ENCODE measurements at regions not wholly inside any gene's neighbourhood (a gene's known extent, or its start where the extent isn't known, plus 50 kb on each side); places are given as distances from the start of the nearest gene placed in this dataset.
"Not testable (repeated sequence)": the region's sequence is repeated elsewhere in the genome, so short reads cannot be mapped to it uniquely, and the experiment has no call there.

GRCh38 chr13:65155861-65156260 lies 2074.3 kb downstream of the PCDH9 start:
- no peak for DNase-seq (ENCODE audit: low spot score)

GRCh38 chr13:65154661-65155447 lies 2075.3 kb downstream of the PCDH9 start:
- no peak for DNase-seq (ENCODE audit: low spot score)

- DNase-seq (ENCODE audit: low spot score) = no peak
These were observed 2080.4 kb downstream of the PCDH9 start for GRCh38 chr13:65149687-65150086.

- no peak for DNase-seq (ENCODE audit: low spot score)
These were observed 2086.2 kb downstream of the PCDH9 start for GRCh38 chr13:65143920-65144319.

- DNase-seq (ENCODE audit: low spot score) = no peak
These were observed 2097.0 kb downstream of the PCDH9 start for GRCh38 chr13:65133094-65133493.

- DNase-seq (ENCODE audit: low spot score) = no peak
These were observed 2104.9 kb downstream of the PCDH9 start for GRCh38 chr13:65125236-65125635.

GRCh38 chr13:65112531-65112941 lies 2117.6 kb downstream of the PCDH9 start:
- peak; percentile 19 for DNase-seq (ENCODE audit: low spot score)

- DNase-seq (ENCODE audit: low spot score) = peak; percentile 7
These were observed 2118.0 kb downstream of the PCDH9 start for GRCh38 chr13:65112123-65112522.

GRCh38 chr13:65111223-65111622 lies 2118.9 kb downstream of the PCDH9 start:
- no peak for DNase-seq (ENCODE audit: low spot score)

GRCh38 chr13:65104436-65104835 lies 2125.7 kb downstream of the PCDH9 start:
- not testable (repeated sequence) for DNase-seq (ENCODE audit: low spot score)

- no peak for DNase-seq (ENCODE audit: low spot score)
These were observed 2126.8 kb downstream of the PCDH9 start for GRCh38 chr13:65103351-65103750.

- no peak for DNase-seq (ENCODE audit: low spot score)
These were observed 2134.7 kb downstream of the PCDH9 start for GRCh38 chr13:65095161-65096082.

GRCh38 chr13:65093357-65093756 lies 2136.8 kb downstream of the PCDH9 start:
- no peak for DNase-seq (ENCODE audit: low spot score)

- DNase-seq (ENCODE audit: low spot score) = no peak
These were observed 2139.1 kb downstream of the PCDH9 start for GRCh38 chr13:65091031-65091430.

GRCh38 chr13:65090186-65090585 lies 2139.9 kb downstream of the PCDH9 start:
- DNase-seq (ENCODE audit: low spot score) = no peak

GRCh38 chr13:65088906-65089305 lies 2141.2 kb downstream of the PCDH9 start:
- no peak for DNase-seq (ENCODE audit: low spot score)

GRCh38 chr13:65085977-65086376 lies 2144.2 kb downstream of the PCDH9 start:
- no peak for DNase-seq (ENCODE audit: low spot score)

- no peak for DNase-seq (ENCODE audit: low spot score)
These were observed 2155.9 kb downstream of the PCDH9 start for GRCh38 chr13:65074248-65074647.

- no peak for DNase-seq (ENCODE audit: low spot score)
These were observed 2165.2 kb downstream of the PCDH9 start for GRCh38 chr13:65064967-65065366.

- DNase-seq (ENCODE audit: low spot score) = no peak
These were observed 2166.4 kb downstream of the PCDH9 start for GRCh38 chr13:65063753-65064152.

GRCh38 chr13:65057986-65058385 lies 2172.2 kb downstream of the PCDH9 start:
- no peak for DNase-seq (ENCODE audit: low spot score)

GRCh38 chr13:65054277-65054676 lies 2175.9 kb downstream of the PCDH9 start:
- no peak for DNase-seq (ENCODE audit: low spot score)

GRCh38 chr13:65036999-65037398 lies 2193.1 kb downstream of the PCDH9 start:
- no peak for DNase-seq (ENCODE audit: low spot score)
